ENCODE measurements at regions not wholly inside any gene's neighbourhood (a gene's known extent, or its start where the extent isn't known, plus 50 kb on each side); places are given as distances from the start of the nearest gene placed in this dataset.

- no peak for TF ChIP-seq CTCF (IDR thresholded peaks at IDR 0.05)
- no peaks in the 10 kb centered on the region for H3K4me1 ChIP-seq
- no peaks in the 10 kb centered on the region for H3K9me3 ChIP-seq
- H3K36me3 ChIP-seq = no peaks in the 10 kb centered on the region
- no peak overlapping the region for H3K27ac ChIP-seq
- no peak for ATAC-seq
- intact Hi-C loops (cut with DNase I) = no loop called here
- H3K4me3 ChIP-seq = no peak overlapping the region
- H3K27me3 ChIP-seq = no peaks in the 10 kb centered on the region
- DNase-seq = no peak
These were observed 146.5 kb downstream of the SH3BGRL start for GRCh38 chrX:81348388-81348787.

- intact Hi-C loops (cut with DNase I) = no loop called here
- no peaks in the 10 kb centered on the region for H3K27me3 ChIP-seq
- no peaks in the 10 kb centered on the region for H3K9me3 ChIP-seq
- no peak for ATAC-seq
- no peaks in the 10 kb centered on the region for H3K4me1 ChIP-seq
- no peaks in the 10 kb centered on the region for H3K36me3 ChIP-seq
- no peak for DNase-seq
- no peak overlapping the region for H3K27ac ChIP-seq
- TF ChIP-seq CTCF (IDR thresholded peaks at IDR 0.05) = no peak
- no peak overlapping the region for H3K4me3 ChIP-seq
These were observed 153.1 kb downstream of the SH3BGRL start for GRCh38 chrX:81354954-81355353.

GRCh38 chrX:81355436-81355835 is 153.5 kb downstream of the SH3BGRL start:
- H3K9me3 ChIP-seq = no peaks in the 10 kb centered on the region
- DNase-seq (no peak), ATAC-seq (no peak)
- no peaks in the 10 kb centered on the region for H3K27me3 ChIP-seq
- no peak overlapping the region for H3K27ac ChIP-seq
- TF ChIP-seq CTCF (IDR thresholded peaks at IDR 0.05) = no peak
- no peaks in the 10 kb centered on the region for H3K36me3 ChIP-seq
- no peak overlapping the region for H3K4me3 ChIP-seq
- H3K4me1 ChIP-seq = no peaks in the 10 kb centered on the region
- intact Hi-C loops (cut with DNase I) = no loop called here

- TF ChIP-seq CTCF (IDR thresholded peaks at IDR 0.05) = no peak
- H3K36me3 ChIP-seq = no peaks in the 10 kb centered on the region
- no peak for ATAC-seq
These were observed 165.4 kb downstream of the SH3BGRL start for GRCh38 chrX:81367291-81367690.

GRCh38 chrX:81377329-81377728 is 175.4 kb downstream of the SH3BGRL start:
- peak; percentile 38 to 55 for TF ChIP-seq CTCF (IDR thresholded peaks at IDR 0.05)
- Histone ChIP-seq H3K9me3 (no peaks in the 10 kb centered on the region), H3K27ac (no peak overlapping the region), H3K27me3 (no peaks in the 10 kb centered on the region), H3K4me3 (no peak overlapping the region), H3K36me3 (no peaks in the 10 kb centered on the region), H3K4me1 (no peaks in the 10 kb centered on the region)
- DNase-seq (peak in 2 of 4 donors; percentile 10 to 25), ATAC-seq (peak; percentile 29)
- intact Hi-C loops (cut with DNase I) = no loop called here

More at GRCh38 chrX:81367291-81367690, 165.4 kb downstream of the SH3BGRL start:
- Histone ChIP-seq H3K4me1 (no peaks in the 10 kb centered on the region), H3K9me3 (no peaks in the 10 kb centered on the region), H3K4me3 (no peak overlapping the region), H3K27ac (no peak overlapping the region), H3K27me3 (no peaks in the 10 kb centered on the region)
- DNase-seq = no peak
- intact Hi-C loops (cut with DNase I) = no loop called here

All from left lung (tissue), 4 donors.